Adrenal gland (tissue), 9 donors: ENCODE measurements at regions not wholly inside any gene's neighbourhood (a gene's known extent, or its start where the extent isn't known, plus 50 kb on each side); places are given as distances from the start of the nearest gene placed in this dataset.

Source experiments
- DNase-seq, 7 donors: peaks; one replicate each; pipeline ENCODE4 v3.0.0-alpha.2; 2019 to 2020
- H3K27ac ChIP-seq, 5 donors: fragments of 200-600 bp; sonication (generic) in 4 of 5; 1 replicate in 3 of 5; 2 replicates in 2 of 5; pipeline versions ENCODE4 v1.5.1 to v1.8.0; 2016 to 2020; ENCODE audit warnings: mild to moderate bottlenecking in 1 of 5
- H3K27me3 ChIP-seq: fragments of 200-600 bp; 2 replicates; pipeline ENCODE4 v1.8.0; 2021
- H3K36me3 ChIP-seq, 2 donors: fragments of 200-600 bp; replicated peaks in 1 of 2; 1 replicate in 1 of 2; 2 replicates in 1 of 2; pipeline versions ENCODE4 v1.5.1 to v1.8.0; 2018 to 2022
- H3K4me1 ChIP-seq, 2 donors: fragments of 200-600 bp; replicated peaks in 1 of 2; 1 replicate in 1 of 2; 2 replicates in 1 of 2; pipeline versions ENCODE4 v1.5.1 to v1.8.0; 2018 to 2021
- H3K4me3 ChIP-seq, 4 donors: fragments of 200-600 bp; sonication (generic) in 3 of 4; one replicate each; pipeline ENCODE4 v1.5.1; 2016 to 2018
- H3K9me3 ChIP-seq, 3 donors: fragments of 200-600 bp; sonication (generic) in 1 of 3; replicated peaks in 1 of 3; 1 replicate in 2 of 3; 2 replicates in 1 of 3; pipeline versions ENCODE4 v1.5.1 to v1.8.0; 2016 to 2021
- POLR2A ChIP-seq, 2 donors: fragments of 450-650 bp; IDR thresholded peaks; one replicate each; pipeline ENCODE4 v1.6.1; 2017; ENCODE audit warnings: antibody characterized with exemption in 2 of 2, mild to moderate bottlenecking in 2 of 2, moderate library complexity in 1 of 2
- WGBS, 4 donors: extraction: QIAGEN DNeasy Blood & Tissue Kit in 2 of 4; methylation state at CpG; one replicate each; pipeline versions ENCODE4 v1.1.5 to v1.1.7; 2013 to 2017; 5-methylcytosine and 5-hydroxymethylcytosine counted together
- intact Hi-C, 2 donors: fragments of 100-400 bp; cut with DNase I; formaldehyde crosslinking; loops; one replicate each; pipeline versions ENCODE4 v1.14.1 to v1.15.0; 2022 to 2023
- TF ChIP-seq, protein P1 (sequence below), 6 experiments: fragments of 450-650 bp in 4 of 6; fragments of 200-600 bp in 2 of 6; sonication (generic) in 1 of 6; IDR thresholded peaks; 1 replicate in 5 of 6; 2 replicates in 1 of 6; pipeline versions ENCODE4 v1.5.1 to v1.8.0; 2016 to 2021; ENCODE audit warnings: antibody characterized with exemption in 6 of 6, mild to moderate bottlenecking in 2 of 6, moderate library complexity in 1 of 6
- donor health status: healthy with polysubstance abuse.
- donor health status: Bipolar disorder and iron deficiency.
- donor health status: DM: yes; HTN: yes; CAD: no.
- donor health status: DM: no; HTN: no; CAD: no.
- donor health status: DM: no; HTN: no; CAD: no.

DNA sequence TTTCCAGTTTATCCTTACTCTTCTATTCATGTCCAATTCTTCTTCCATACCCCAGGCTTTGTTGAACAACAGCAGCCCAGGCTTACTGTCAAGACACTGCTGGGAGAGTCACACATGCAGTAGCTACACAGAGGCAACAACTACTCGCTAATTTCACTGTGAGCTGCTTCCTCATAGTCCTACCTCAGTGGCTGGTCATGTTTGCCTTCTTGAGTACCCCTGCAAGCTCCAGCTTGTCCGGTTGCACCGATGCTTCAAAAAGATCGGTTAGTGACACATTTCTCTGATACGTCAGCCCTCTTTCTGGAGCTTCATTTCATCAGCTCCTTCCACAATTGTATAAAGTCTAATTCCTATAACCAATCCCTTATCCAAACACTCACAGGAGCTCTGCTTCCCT is 246.7 kb upstream of the NFIA start:
- 89 to 94% (median 92%) methylated on average over 5 of the region's 5 CpGs for WGBS, 4 donors
- intact Hi-C loops: no loop called here
- no peaks in the 10 kb centered on the region for H3K9me3 ChIP-seq

DNA sequence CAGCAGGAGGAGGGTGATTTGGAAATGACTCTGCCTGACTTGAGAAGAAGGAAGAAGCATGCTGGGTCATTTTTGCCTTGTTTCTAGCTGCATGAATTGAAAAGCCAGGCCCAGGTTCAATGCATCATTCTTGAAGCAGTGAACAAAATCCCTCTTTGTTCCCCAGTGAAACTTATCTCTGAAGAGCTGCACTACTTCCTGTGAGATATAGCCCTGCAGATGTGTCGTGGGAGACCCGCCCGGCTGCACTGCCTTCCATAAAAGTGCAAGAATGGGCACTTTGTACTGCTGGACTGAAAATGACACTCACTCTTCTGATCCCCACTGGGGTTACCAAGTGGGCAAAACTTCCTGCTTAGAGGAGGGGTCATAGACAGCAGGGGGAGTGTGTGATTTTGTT is 249.2 kb upstream of the NFIA start:
- 53 to 65% (median 60%) methylated on average over 3 of the region's 3 CpGs for WGBS, 4 donors

More for the DNA sequence above, 246.7 kb upstream of the NFIA start:
- Histone ChIP-seq H3K27me3 (no peaks in the 10 kb centered on the region), H3K4me3 (no peak overlapping the region), H3K36me3 (no peaks in the 10 kb centered on the region), H3K27ac (no peak overlapping the region), H3K4me1 (no peaks in the 10 kb centered on the region)
- DNase-seq: no peak
- TF ChIP-seq, protein P1, sequence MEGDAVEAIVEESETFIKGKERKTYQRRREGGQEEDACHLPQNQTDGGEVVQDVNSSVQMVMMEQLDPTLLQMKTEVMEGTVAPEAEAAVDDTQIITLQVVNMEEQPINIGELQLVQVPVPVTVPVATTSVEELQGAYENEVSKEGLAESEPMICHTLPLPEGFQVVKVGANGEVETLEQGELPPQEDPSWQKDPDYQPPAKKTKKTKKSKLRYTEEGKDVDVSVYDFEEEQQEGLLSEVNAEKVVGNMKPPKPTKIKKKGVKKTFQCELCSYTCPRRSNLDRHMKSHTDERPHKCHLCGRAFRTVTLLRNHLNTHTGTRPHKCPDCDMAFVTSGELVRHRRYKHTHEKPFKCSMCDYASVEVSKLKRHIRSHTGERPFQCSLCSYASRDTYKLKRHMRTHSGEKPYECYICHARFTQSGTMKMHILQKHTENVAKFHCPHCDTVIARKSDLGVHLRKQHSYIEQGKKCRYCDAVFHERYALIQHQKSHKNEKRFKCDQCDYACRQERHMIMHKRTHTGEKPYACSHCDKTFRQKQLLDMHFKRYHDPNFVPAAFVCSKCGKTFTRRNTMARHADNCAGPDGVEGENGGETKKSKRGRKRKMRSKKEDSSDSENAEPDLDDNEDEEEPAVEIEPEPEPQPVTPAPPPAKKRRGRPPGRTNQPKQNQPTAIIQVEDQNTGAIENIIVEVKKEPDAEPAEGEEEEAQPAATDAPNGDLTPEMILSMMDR (IDR thresholded peaks at IDR 0.05): no peak
- TF ChIP-seq POLR2A (IDR thresholded peaks at IDR 0.05): no peak

DNA sequence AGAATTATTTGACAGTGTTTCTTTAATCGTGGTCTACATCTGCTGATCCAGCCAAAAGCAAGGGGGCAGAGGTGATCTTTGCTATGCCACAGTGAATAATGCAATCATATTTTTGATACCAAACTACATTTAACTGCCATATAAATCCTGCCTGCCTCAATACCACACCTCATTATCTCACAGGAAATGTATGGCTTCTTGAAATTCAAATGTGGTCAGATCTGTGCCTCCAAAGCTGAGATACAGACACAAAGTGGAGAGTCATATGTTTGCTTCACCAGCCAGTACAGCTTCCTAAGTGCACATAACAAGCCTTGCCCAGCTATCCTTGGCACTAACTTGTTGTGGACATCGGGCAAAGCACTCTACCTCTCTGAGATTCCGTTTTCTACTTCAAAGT is 250.0 kb upstream of the NFIA start:
- intact Hi-C loops: no loop called here
- no peak overlapping the region for H3K4me3 ChIP-seq
- H3K9me3 ChIP-seq: no peaks in the 10 kb centered on the region
- H3K27me3 ChIP-seq: no peaks in the 10 kb centered on the region
- no peaks in the 10 kb centered on the region for H3K4me1 ChIP-seq
- TF ChIP-seq, protein P1 (IDR thresholded peaks at IDR 0.05): no peak
- no peak for TF ChIP-seq POLR2A (IDR thresholded peaks at IDR 0.05)
- H3K36me3 ChIP-seq: no peaks in the 10 kb centered on the region
- DNase-seq: no peak
- H3K27ac ChIP-seq: no peak overlapping the region
- WGBS, 4 donors: 36 to 62% (median 60%) methylated on average over 3 of the region's 3 CpGs

More for the DNA sequence above, 249.2 kb upstream of the NFIA start:
- H3K4me3 ChIP-seq: no peak overlapping the region
- no peaks in the 10 kb centered on the region for H3K4me1 ChIP-seq
- no peaks in the 10 kb centered on the region for H3K9me3 ChIP-seq
- H3K27ac ChIP-seq: no peak overlapping the region
- no peak for DNase-seq
- H3K27me3 ChIP-seq: no peaks in the 10 kb centered on the region
- no peak for TF ChIP-seq POLR2A (IDR thresholded peaks at IDR 0.05)
- TF ChIP-seq, protein P1 (IDR thresholded peaks at IDR 0.05): no peak
- H3K36me3 ChIP-seq: no peaks in the 10 kb centered on the region
- intact Hi-C loops: no loop called here

DNA sequence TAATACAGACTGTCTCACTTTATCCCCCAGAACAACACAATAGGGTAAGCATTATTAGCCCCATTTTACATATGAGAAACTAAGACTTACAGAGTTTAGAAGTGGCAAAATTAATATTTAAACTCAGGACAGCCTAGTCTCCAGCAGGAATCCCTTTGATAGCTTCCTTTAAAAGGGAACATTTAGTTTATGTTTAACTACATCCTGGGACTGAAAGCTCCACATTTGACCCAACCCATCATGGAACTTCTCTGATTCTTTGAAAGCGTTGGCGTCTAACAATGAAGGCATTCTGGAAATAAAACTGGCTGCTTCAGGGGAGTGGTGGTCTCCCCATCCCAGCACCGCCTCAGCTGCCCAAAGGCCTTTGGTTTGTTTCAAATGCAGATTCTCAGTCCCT is 250.6 kb upstream of the NFIA start:
- Histone ChIP-seq H3K36me3 (no peaks in the 10 kb centered on the region), H3K9me3 (no peaks in the 10 kb centered on the region), H3K4me3 (no peak overlapping the region), H3K27ac (no peak overlapping the region), H3K27me3 (no peaks in the 10 kb centered on the region), H3K4me1 (no peaks in the 10 kb centered on the region)
- TF ChIP-seq, protein P1 (IDR thresholded peaks at IDR 0.05): no peak
- no peak for TF ChIP-seq POLR2A (IDR thresholded peaks at IDR 0.05)
- WGBS, 4 donors: 86 to 91% (median 89%) methylated on average over 3 of the region's 3 CpGs
- DNase-seq: no peak
- intact Hi-C loops: no loop called here
